GM12878 (cell line): ENCODE measurements at regions not wholly inside any gene's neighbourhood (a gene's known extent, or its start where the extent isn't known, plus 50 kb on each side); places are given as distances from the start of the nearest gene placed in this dataset.

ENCODE experiments used
- NRF1 ChIP-seq: conservative IDR thresholded peaks from 2 replicates; pipeline ENCODE4 v1.6.1; 2011; ENCODE audit warnings: mild to moderate bottlenecking, low read depth, low read length, improper control_type of control experiment
- RAD51 ChIP-seq: fragments of 450-650 bp; IDR thresholded peaks from 2 replicates; pipeline ENCODE4 v1.6.1; 2016; ENCODE audit warnings: moderate library complexity, mild to moderate bottlenecking, inconsistent platforms

GRCh38 chr2:26527726-26528585, 50.0 kb upstream of the OTOF start (continued):
- TF ChIP-seq NRF1 (no peak), RAD51 (no peak)
- TF ChIP-seq, all 136 proteins: peak for 0
